Esophagus squamous epithelium (tissue), 5 donors: ENCODE measurements at regions not wholly inside any gene's neighbourhood (a gene's known extent, or its start where the extent isn't known, plus 50 kb on each side); places are given as distances from the start of the nearest gene placed in this dataset.

Experiments
- DNase-seq: peaks from one replicate; lab custom pipeline; 2025; lab: John Stamatoyannopoulos, UW
- H3K27ac ChIP-seq, 4 donors: fragments of 200-600 bp; sonication (generic); one replicate each; pipeline ENCODE4 v1.5.1; 2016 to 2019; ENCODE audit warnings: mild to moderate bottlenecking in 1 of 4
- H3K27me3 ChIP-seq, 4 donors: fragments of 200-600 bp; sonication (generic); 1 replicate in 3 of 4; 2 replicates in 1 of 4; pipeline versions ENCODE4 v1.5.1 to v1.6.0; 2017 to 2021; ENCODE audit warnings: antibody characterized with exemption in 1 of 4
- H3K36me3 ChIP-seq, 3 donors: fragments of 200-600 bp; sonication (generic); one replicate each; pipeline ENCODE4 v1.5.1; 2016 to 2019
- H3K4me1 ChIP-seq, 3 donors: fragments of 200-600 bp; sonication (generic); one replicate each; pipeline ENCODE4 v1.5.1; 2017 to 2019
- H3K4me3 ChIP-seq, 4 donors: fragments of 200-600 bp; sonication (generic); 1 replicate in 3 of 4; 2 replicates in 1 of 4; pipeline ENCODE4 v1.5.1; 2016 to 2019; ENCODE audit warnings: mild to moderate bottlenecking in 2 of 4, moderate library complexity in 1 of 4
- H3K9me3 ChIP-seq, 3 donors: fragments of 200-600 bp; sonication (generic); one replicate each; pipeline ENCODE4 v1.5.1; 2016 to 2019
- CTCF ChIP-seq, 6 experiments: fragments of 450-650 bp in 4 of 6; fragments of 200-600 bp in 2 of 6; sonication (generic) in 2 of 6; IDR thresholded peaks; one replicate each; pipeline ENCODE4 v1.5.1; 2016 to 2019; ENCODE audit warnings: antibody characterized with exemption in 6 of 6, mild to moderate bottlenecking in 4 of 6, moderate library complexity in 4 of 6
- POLR2A ChIP-seq, 4 donors: fragments of 450-650 bp; IDR thresholded peaks; one replicate each; pipeline ENCODE4 v1.6.1; 2017; ENCODE audit warnings: antibody characterized with exemption in 4 of 4, mild to moderate bottlenecking in 4 of 4, moderate library complexity in 3 of 4
- WGBS, 2 donors: methylation state at CpG; one replicate each; pipeline ENCODE4 v1.1.5; 2018; 5-methylcytosine and 5-hydroxymethylcytosine counted together
- intact Hi-C: fragments of 100-400 bp; cut with DNase I; formaldehyde crosslinking; loops from one replicate; pipeline ENCODE4 v1.15.0; 2022
- donor health status: DM: yes; HTN: yes; CAD: no.

- Histone ChIP-seq H3K4me3 (no peak overlapping the region), H3K36me3 (no peaks in the 10 kb centered on the region), H3K27ac (no peak overlapping the region), H3K27me3 (peaks cover 0 to 66% (median 0%) of the 10 kb centered on the region in 4 donors), H3K9me3 (no peaks in the 10 kb centered on the region), H3K4me1 (no peaks in the 10 kb centered on the region)
- TF ChIP-seq POLR2A (IDR thresholded peaks at IDR 0.05), result no peak
- no peak for TF ChIP-seq CTCF (IDR thresholded peaks at IDR 0.05)
- WGBS, 2 donors, result 56 to 58% methylated on average over 4 of the region's 4 CpGs
- no peak for DNase-seq
- intact Hi-C loops, result no loop called here
Observed at GRCh38 chr1:5793516-5793915, 198.7 kb downstream of the NPHP4 start.

- Histone ChIP-seq H3K36me3 (no peaks in the 10 kb centered on the region), H3K27ac (no peak overlapping the region), H3K4me3 (no peak overlapping the region), H3K4me1 (peaks cover 0 to 5% (median 0%) of the 10 kb centered on the region in 3 donors), H3K27me3 (peaks cover 0 to 28% (median 0%) of the 10 kb centered on the region in 4 donors), H3K9me3 (no peaks in the 10 kb centered on the region)
- DNase-seq, result no peak
- intact Hi-C loops, result no loop called here
- WGBS, 2 donors, result 68 to 71% methylated on average over 5 to 6 of the region's 6 CpGs
- no peak for TF ChIP-seq POLR2A (IDR thresholded peaks at IDR 0.05)
Observed at GRCh38 chr1:5781079-5781478, 211.1 kb downstream of the NPHP4 start.

GRCh38 chr1:5780324-5780716 lies 211.9 kb downstream of the NPHP4 start:
- WGBS, 2 donors, result 72 to 73% methylated on average over 2 of the region's 4 CpGs
- peaks cover 0 to 5% (median 0%) of the 10 kb centered on the region in 3 donors for H3K4me1 ChIP-seq
- no peaks in the 10 kb centered on the region for H3K9me3 ChIP-seq
- H3K36me3 ChIP-seq, result no peaks in the 10 kb centered on the region
- TF ChIP-seq POLR2A (IDR thresholded peaks at IDR 0.05), result no peak
- TF ChIP-seq CTCF (IDR thresholded peaks at IDR 0.05), result no peak
- DNase-seq, result no peak
- H3K27me3 ChIP-seq, result peaks cover 0 to 25% (median 0%) of the 10 kb centered on the region in 4 donors
- no peak overlapping the region for H3K4me3 ChIP-seq
- intact Hi-C loops, result no loop called here
- H3K27ac ChIP-seq, result no peak overlapping the region

GRCh38 chr1:5779608-5780323 lies 212.5 kb downstream of the NPHP4 start:
- TF ChIP-seq CTCF (IDR thresholded peaks at IDR 0.05) (no peak), POLR2A (IDR thresholded peaks at IDR 0.05) (no peak)
- Histone ChIP-seq H3K4me1 (peaks cover 0 to 5% (median 0%) of the 10 kb centered on the region in 3 donors), H3K4me3 (no peak overlapping the region), H3K36me3 (no peaks in the 10 kb centered on the region), H3K27me3 (peaks cover 0 to 21% (median 0%) of the 10 kb centered on the region in 4 donors), H3K9me3 (no peaks in the 10 kb centered on the region), H3K27ac (no peak overlapping the region)
- 47 to 49% methylated on average over 6 to 13 of the region's 24 CpGs for WGBS, 2 donors
- DNase-seq, result no peak
- intact Hi-C loops, result no loop called here

GRCh38 chr1:5776035-5776550 lies 216.1 kb downstream of the NPHP4 start:
- H3K4me3 ChIP-seq, result no peak overlapping the region
- TF ChIP-seq CTCF (IDR thresholded peaks at IDR 0.05), result no peak
- WGBS, 2 donors, result 73 to 86% methylated on average over 8 to 12 of the region's 12 CpGs
- H3K36me3 ChIP-seq, result no peaks in the 10 kb centered on the region
- no peak overlapping the region for H3K27ac ChIP-seq
- no peak for DNase-seq
- H3K9me3 ChIP-seq, result no peaks in the 10 kb centered on the region
- intact Hi-C loops, result no loop called here
- peaks cover 0 to 37% (median 0%) of the 10 kb centered on the region in 4 donors for H3K27me3 ChIP-seq
- peaks cover 0 to 10% (median 0%) of the 10 kb centered on the region in 3 donors for H3K4me1 ChIP-seq
